NCI-H2081 (cell line): ENCODE measurements at regions not wholly inside any gene's neighbourhood (a gene's known extent, or its start where the extent isn't known, plus 50 kb on each side); places are given as distances from the start of the nearest gene placed in this dataset.

Experiments used
- DNase-seq, 2 experiments: peaks; one replicate each; lab custom pipeline; 2025; lab: John Stamatoyannopoulos, UW

GRCh38 chrX:93791304-93791703 is 117.3 kb downstream of the FAM133A start:
- peak in 1 of 2 experiments; percentile 34 for DNase-seq
